GM21786 (cell line): ENCODE measurements at regions not wholly inside any gene's neighbourhood (a gene's known extent, or its start where the extent isn't known, plus 50 kb on each side); places are given as distances from the start of the nearest gene placed in this dataset.

ENCODE experiments used
- ATAC-seq: cut with Tn5 transposase; IDR thresholded peaks from one replicate; pipeline ENCODE4 v1.9.1; 2021; ENCODE audit not compliant: unreplicated experiment

DNA sequence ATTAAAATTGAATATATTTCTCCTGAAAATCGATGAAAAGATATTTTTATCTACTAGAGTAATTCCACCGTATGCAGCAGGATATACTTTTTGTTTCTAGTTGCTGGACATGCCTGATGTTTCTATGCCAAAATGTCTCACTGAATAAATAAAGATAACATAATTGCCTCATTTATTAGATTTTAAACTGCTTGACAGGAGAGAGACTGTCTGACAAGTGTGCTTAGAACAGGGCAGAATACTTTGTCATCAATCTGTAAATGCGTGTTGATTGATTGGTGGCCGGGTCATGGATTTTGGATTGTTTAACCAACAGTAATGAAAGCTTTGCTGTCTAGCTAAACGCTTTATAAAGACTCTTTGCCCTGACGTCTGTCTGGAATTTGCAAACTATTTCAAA lies 339.0 kb downstream of the CHRM3 start:
- ATAC-seq, result no peak

DNA sequence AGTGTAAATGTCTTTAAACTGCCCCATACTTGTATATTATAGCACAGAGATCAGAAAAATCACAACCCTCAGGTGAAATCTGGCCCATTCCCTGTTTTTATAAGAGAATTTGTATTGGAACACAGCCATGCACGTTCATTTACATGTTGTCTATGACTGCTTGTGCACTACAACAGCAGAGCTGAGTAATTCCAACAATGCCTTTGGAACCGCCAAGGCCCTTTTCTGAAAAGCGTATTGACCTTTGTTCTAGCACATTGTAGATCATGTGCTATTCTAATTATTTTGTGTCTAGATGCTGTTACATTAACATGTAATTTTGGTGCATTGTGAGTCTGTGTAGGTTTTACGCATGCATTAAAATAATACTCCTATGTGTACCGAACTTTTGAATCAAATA lies 339.6 kb downstream of the CHRM3 start:
- ATAC-seq, result no peak

DNA sequence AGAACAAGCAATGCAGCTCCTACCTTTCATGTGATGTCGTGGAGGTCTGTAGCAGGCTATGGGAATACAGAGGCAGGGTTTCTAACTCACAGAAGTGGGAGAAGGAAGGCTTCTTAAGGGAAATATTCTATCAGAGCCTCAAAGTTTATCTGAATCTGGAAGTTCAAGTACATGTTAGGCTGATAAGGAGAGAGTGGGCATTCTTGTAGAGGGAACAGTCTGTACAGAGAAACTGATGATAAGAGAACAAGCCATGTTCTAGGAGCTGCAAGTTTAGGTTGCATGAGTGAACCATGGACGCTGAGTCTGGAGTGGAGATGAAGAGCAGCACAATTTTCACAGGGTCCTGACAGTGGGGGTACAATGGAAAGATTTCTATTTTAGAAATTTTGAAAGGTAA lies 344.0 kb downstream of the CHRM3 start:
- no peak for ATAC-seq

DNA sequence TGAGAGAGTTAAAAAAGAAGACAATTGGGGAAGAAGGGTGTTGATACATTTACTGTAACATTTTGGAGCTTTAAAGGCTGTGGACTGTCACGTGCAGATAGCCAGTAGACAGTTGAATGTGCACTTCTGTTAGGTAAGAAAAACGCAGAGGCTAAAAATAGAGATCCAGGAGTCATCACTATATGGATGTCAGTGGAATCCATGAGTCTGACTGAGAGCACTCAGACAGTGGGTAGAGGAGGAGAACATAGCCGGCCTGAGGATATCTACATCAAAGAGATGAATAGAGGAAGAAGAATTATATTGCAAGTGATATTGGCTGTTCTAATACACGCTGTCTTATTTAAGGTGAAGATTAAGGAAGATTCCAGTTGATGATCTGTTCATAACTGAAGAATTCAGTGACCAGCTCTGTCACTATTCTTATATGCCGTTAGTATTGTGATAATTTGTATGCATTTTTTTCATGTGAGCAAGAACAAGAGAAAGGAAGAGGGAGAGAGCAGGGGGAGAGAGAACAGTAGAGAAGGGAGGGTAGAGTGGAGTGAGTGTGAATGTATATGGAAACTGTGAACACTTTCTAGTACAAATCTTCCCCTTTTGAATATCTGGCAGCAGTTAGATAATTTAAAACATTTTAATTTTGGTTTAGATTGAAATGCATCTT lies 344.8 kb downstream of the CHRM3 start:
- no peak for ATAC-seq

DNA sequence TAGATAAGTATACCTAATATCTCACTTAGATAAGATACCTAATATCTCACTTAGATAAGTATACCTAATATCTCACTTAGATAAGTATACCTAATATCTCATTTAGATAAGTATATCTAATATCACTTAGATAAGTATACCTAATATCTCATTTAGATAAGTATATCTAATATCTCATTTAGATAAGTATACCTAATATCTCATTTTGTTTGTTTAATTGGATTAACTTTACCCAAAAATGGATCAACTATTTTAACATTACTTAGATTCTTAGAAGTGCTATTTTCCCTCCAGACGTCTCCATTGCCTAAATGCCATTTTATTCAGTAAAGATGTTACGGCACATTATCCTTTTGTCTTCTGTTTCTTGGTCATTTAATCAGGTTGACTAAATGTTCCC lies 346.4 kb downstream of the CHRM3 start:
- no peak for ATAC-seq

DNA sequence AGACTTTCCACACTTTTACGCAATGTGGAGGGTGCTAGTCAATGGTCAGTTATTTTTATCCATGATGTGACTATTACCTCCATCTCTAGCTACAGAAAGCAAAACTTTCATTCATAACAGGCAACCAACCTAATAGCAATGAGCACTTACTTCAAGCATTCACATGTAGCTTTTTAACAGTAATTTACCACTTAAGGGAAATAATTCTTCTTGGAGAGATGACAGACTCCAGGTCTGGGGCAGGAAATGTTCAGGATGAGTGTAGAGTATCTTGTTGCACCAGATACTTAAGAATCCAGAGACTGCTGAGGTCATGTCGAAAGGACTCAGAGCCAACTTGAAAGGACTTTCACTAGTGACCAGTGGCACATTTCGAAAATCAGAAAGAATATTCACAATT lies 347.6 kb downstream of the CHRM3 start:
- ATAC-seq, result no peak

DNA sequence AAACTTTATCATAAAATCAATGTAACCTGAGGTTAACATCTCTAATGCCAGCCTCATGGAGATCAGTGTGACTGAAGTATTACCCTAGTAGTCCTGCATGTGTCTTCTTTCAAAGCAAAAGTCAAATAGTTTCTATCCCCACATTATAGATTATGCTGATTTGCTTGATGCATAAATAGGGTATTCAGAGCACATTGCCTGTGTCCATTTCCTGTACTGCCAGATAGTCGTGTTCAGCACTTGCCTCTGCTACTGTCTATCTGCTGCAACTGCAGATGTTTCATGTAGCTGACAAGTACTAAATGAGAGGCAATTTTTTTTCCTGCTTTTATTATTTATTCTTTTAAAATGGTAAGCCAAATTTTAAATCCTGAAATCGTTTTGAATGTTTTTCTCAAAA lies 348.7 kb downstream of the CHRM3 start:
- no peak for ATAC-seq

DNA sequence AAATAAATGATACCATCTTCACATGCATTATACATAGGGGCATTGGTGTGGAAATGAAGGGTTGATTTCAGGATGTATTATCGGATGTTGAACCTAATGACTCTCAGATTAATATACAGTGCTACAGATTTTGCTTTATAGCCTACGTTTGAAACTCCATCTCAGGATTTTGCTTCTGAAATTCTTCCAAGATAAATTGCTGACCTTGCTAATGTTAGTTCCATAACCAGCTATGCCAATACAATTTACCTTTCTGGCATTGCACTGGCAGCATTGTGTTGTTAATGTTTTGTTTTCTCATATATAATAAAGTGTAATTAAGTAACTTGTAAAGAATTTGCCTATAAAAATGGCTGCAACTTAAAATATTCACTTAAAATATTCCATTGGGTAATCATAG lies 350.1 kb downstream of the CHRM3 start:
- ATAC-seq, result no peak

DNA sequence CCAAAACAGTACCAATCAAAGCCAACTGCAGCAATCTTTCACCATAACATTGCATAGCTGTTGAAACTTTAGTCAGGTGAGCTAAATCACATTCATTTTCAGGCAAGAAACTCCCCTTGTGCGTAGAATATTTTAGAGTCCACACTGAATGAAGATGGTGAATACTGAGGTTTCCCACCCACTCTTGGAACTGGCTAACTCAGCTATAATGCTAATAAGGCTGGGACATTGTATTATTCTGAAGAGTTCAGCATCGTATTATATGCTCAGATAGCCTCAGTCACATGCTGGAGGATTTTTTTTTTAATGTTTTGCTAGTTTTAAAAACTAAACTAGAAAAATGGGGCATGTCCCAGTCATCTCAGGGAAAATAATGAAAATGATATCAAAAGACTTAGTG lies 352.3 kb upstream of the FMN2 start:
- no peak for ATAC-seq

DNA sequence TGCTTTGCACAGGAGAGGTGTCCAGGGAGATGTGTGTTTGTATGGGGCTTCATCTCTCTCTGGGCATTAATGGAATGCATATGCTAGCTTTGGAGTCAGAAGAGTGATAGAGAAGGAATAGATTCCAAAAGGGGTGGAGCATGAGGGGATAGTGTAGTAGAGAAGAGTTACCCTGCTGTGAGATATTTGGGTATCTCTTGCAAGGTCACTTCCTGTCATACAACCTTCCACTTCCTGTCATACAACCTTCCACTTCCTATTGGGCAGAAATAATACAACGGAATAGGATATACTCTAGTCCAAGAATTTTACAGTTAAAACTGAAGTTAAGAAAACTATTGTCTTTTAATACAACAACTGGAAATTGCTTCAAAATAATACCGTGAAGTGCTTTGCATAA lies 351.8 kb upstream of the FMN2 start:
- no peak for ATAC-seq

DNA sequence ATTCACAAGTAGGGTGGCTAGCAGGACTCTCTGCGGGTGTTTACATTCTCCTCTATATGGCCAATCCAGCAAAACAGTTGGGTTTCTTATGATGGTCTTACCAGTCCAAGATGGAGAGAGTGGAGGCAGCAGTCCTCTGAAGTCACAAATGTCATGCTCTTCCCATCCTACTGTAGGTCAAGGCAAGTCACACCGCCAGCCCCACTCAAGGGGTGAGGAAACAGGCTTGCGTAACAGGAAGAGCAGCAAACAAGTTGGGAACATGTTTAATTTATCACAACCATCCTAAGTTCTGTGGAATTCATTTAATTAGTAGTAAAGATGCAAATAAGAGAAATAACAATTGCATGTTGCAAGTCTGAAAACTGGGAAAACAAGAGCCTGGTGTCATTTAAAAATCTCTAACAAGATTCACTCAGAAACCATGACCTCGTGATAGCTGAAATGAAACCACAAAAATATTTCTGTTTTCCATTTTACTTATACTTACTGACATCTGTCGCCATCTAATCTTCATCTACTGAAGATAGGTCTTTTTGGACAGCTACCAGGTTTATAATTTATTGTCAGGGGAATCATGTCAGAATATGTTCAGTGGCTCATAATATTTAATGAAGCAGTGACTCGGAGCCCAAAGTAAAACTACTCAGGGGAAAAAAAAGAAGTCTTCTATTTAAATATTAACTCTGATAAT lies 349.1 kb upstream of the FMN2 start:
- no peak for ATAC-seq

DNA sequence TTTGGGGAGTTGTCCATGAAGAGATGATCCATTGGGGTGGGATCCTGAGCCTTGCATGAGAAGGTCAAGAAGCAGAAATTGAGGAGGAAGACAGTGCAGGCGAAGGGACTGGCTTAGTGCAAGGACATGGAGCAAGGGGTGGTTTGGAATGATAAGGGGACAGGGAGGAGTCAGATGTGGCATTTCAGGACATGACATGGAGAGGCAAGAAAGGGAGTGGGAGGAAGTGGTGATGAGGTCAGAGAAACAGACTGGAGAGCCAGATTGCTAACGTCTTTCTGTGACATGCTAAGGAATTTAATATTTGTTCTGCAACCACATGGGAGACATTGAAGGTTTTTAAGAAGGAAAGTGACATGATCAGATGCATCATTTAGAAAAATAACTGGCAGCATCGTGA lies 346.8 kb upstream of the FMN2 start:
- ATAC-seq, result no peak

DNA sequence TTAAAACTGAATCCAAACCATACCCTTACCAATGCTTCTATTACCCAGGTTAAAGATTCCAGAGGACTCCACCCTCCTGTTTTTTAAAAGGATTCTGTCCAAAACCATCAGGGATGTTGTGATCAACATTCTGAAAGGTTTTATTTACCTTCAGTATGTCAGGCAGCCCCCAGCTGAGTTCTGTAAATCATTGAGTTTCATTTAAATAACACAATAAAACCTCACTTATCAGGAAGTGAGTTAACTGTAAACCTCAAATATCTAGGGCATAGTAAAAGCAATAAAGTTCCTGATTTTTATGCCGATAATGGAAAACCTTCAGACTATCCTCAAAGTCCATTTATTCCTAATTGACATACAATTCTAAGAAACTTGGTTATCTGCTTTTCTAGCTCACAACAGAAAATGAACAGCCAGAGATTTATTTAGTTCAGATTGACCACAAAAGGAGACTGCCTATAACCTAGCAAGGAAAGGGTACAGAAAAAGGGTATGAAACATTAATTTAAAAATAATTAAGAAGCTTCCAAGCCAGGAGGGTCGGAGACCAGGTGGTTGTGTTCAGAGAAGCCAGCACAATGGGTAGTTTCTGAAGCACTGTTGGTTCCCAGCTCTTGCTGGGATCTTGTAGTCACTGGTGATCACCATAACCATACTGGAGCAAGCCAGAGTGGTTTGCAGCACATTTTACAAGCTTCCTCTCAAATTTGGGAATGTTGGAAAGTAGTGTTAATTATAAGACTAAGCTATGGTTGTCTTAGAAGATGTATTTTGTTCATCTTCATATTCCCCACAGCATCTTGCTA lies 336.4 kb upstream of the FMN2 start:
- ATAC-seq, result no peak

DNA sequence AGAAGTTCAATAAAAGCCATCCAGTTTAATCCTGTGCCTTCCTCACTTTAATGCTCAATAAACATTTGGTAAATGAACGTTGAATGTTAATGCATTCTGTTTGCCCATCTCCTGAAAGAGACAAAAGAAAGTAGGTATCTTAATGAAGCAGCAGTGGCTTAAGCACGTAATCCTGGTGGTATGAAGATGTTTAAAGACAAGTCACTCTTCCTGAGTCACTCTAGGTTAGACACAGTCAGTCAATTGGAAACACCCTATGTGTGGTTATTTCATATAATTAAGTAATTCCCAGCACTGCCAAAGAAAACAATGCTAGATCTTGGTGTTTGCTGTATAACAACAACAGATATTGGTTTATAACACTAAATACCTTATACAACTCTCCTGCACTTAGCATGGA lies 334.0 kb upstream of the FMN2 start:
- ATAC-seq, result no peak

DNA sequence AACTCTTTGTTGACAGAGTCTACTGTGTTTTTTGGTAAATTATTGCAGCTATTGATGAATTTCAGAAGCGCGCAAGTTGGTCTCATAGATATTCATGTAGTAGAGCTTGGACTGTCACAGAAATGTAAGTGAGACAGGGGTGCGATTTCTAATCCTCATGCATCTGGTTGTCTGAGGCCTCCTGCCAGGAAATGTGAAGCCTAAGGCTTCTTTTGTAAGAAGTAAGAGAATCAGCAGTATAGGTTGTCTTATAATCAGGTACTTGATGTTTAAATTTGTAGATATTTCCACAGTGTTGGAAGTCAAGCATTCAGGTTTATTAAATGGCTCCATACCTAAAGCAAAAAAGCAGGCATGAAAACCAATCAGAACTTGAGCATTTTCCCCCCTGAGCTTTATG lies 332.9 kb upstream of the FMN2 start:
- no peak for ATAC-seq

DNA sequence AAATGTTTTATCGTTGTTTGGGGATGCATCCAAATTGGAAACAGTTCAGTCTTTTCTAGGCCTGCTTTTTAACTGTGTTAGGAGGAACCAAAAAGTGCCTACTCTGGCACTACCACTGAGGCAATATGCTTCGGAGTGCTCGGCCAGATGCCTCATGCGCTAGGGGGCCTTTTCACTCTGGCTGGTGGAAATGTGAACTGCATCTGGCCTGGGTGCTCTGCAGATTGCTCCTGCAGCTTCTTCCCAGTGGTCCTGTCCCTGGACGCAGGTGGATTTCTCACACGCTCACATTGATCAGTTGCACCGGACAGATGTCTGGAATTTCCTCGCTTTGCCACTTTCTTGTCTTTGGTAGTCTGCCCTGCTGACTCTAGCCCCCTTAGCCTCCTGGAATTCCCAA lies 330.2 kb upstream of the FMN2 start:
- ATAC-seq, result no peak

DNA sequence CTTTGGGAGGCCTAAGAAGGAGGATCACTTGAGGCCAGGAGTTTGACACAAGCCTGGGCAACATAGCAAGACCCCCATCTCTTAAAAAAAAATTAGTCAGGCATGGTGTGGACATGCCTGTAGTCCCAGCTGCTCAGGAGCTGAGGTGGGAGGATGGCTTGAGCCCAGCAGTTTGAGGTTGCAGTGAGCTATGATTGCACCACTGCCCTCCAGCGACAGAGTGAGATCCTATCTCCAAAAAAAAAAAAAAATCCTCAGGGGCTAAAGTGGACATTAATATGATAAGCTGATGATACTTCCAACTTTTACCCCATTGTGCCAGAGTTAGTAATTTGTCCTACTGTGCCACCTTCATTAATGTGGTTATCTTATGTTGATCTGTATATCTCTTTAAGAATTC lies 327.8 kb upstream of the FMN2 start:
- ATAC-seq, result no peak

DNA sequence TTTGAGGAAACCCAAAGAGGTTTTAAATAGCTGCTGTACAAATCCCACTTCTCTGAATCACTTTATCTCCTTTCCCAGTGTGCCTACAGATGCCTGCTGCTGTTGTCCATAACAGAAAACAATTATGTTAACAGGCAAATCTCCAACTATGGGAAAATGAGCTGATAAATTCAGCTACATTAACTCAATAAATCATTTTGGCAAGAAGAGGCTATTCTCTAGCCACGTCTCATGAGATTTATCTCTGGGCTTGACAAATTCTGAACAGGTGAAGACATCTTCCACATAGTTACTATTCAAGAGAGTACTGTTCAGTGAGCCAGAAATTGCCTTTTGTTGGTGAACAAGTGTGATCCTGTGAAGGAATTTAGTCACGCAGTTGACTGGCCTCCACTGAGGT lies 327.1 kb upstream of the FMN2 start:
- ATAC-seq, result no peak

DNA sequence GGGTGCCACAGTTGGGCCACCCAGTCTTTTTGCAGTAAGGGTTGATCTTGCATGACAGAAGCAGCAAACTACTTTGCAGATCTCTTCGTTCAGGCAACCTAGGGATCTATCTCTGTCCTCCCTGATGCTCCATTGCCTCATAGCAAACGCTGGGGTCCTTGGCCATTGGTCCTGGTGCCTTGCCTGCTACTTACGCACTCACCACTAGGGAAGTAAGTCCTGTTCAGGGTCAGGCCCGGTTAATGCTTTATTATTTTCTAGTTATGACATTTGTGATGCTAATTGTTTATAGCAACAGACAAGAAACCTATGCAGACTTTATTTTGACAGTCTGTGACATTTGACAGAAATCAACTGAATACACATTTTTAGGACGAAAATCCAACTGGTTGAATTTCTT lies 326.5 kb upstream of the FMN2 start:
- no peak for ATAC-seq

DNA sequence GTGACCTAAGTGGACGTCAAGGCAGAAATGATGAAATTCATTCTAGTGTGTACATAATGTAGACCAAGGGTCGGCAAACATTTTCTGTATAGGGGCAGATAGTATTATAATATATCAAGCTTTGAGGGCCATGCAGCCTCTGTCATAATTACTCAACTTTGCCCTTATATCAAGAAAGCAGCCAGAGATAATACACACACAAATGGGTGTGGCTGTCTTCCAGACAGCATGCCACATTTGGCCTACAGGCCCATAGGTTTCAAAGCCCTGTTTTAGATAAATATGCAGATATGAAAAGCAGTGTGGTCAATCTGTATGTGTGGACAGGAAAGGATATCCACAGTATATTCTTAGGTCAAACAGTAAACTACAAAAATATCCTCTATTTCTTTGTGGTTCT lies 320.1 kb upstream of the FMN2 start:
- ATAC-seq, result no peak

DNA sequence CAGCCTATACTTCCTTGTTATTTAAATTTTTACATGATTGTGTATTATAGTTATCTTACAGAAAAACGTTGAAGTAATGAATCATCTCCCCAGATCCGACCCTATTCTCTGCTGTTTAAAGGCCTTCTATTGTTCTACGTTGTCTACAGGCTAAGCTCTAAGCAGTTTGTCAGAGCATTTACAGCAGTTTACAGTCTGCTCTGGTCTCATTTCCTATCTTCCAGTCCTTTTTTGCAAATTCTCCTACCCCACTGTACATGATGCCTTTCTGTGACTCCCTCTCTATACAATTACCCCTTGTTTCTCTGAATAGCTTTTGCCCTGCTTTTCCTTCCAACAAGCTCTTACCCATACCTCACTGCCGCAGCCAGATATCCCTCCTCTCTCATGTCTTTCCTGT lies 319.2 kb upstream of the FMN2 start:
- no peak for ATAC-seq

DNA sequence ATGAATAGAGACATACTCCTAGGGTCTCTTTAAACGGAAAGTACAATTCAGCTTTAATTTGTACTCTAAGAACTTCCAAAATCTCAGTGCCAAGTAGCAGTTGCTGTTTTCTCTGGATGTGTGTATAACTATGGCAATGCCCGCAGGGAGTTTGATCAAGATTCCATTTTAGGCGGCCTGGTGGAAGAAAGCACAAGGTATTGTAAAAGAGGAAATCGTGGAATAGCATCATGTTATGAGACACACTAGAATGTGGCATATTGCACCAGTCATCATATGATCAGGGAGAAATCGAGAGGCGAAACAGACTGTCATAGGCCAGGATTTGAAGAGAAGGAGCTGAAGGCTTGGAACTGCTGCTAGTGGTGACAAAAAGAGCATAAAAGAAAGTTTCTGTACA lies 316.2 kb upstream of the FMN2 start:
- ATAC-seq, result no peak
